ENCODE measurements at regions not wholly inside any gene's neighbourhood (a gene's known extent, or its start where the extent isn't known, plus 50 kb on each side); places are given as distances from the start of the nearest gene placed in this dataset.
"Not testable (repeated sequence)": the region's sequence is repeated elsewhere in the genome, so short reads cannot be mapped to it uniquely, and the experiment has no call there.

DNA sequence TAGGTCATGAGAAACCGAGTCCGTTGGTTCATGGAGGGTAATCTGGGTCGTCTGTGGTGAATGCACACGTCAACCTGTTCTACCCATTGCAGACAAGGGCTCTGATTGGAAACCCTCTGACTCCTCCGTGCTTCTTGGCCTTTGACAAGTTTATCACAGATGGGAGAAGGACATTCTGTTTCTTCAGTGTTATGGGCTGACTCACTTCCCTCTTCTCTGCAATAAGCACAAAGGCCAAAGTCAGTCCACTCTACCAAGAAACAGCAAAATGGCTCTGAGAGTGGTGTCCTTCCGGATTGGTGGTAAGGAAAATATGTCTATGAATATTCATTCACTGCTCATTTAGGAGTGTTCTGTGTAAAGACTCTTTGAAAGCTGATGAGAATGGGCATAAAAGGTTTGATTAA lies 89.3 kb downstream of the FEM1C start:
- peaks cover 11% of the 10 kb centered on the region for H3K4me1 Mint-ChIP-seq (ENCODE audit: low read depth)
- no peak for DNase-seq (ENCODE audit: low spot score)
- no peak overlapping the region for H3K4me3 Mint-ChIP-seq
- intact Hi-C loops (cut with micrococcal nuclease), result no loop called here
- H3K9me3 Mint-ChIP-seq, result no peaks in the 10 kb centered on the region
- H3K27me3 Mint-ChIP-seq (ENCODE audit: insufficient read depth), result no peaks in the 10 kb centered on the region
- H3K36me3 Mint-ChIP-seq (ENCODE audit: low read depth), result no peaks in the 10 kb centered on the region
- H3K27ac Mint-ChIP-seq, result no peak overlapping the region

- no peak for DNase-seq (ENCODE audit: low spot score)
- H3K27ac Mint-ChIP-seq, result no peak overlapping the region
Observed at GRCh38 chr5:115453391-115454095, 91.0 kb downstream of the FEM1C start.

DNA sequence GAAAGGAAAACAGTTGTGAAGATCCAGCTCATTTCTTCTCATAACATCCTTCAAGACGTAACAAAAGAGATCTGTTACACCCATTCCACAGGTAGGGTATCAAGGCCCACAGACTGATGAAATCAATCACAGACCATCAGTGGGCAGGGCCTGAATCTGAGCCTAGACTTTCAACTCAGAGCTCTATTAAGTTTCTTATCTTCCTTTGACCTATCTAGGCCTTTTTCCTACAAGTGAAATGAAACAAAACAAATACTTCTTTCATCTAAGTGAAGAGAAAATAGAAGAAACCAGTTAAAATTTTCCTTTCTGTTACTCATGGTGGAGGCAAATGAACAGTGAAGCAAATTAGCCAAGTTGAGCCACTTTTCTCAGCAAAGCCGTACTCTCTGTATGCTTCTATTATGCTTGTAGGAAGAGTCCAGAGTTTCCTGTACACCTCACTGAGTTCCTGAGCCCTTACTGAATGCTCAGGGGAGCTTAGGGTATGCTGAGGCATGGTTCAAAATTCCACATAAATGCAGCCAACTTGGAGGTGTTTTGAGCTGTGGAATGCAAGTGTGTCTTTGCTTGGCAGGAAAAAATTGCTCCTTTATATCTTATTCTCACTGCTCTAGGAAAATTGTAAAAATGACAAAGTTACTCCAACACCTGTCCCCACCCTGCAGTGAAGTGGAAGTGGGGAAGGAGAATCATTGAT lies 91.9 kb downstream of the FEM1C start:
- Mint-ChIP-seq H3K4me3 (no peak overlapping the region), H3K4me1 (ENCODE audit: low read depth) (peaks cover 12% of the 10 kb centered on the region), H3K36me3 (ENCODE audit: low read depth) (no peaks in the 10 kb centered on the region), H3K9me3 (peaks cover 4% of the 10 kb centered on the region), H3K27ac (no peak overlapping the region), H3K27me3 (ENCODE audit: insufficient read depth) (no peaks in the 10 kb centered on the region)
- intact Hi-C loops (cut with micrococcal nuclease), result loop anchor here (5.0 kb wide), 1 partner anchor 35 kb away; no protein-coding TSS in a partner anchor
- DNase-seq (ENCODE audit: low spot score), result no peak

More at GRCh38 chr5:115453391-115454095, 91.0 kb downstream of the FEM1C start:
- H3K27me3 Mint-ChIP-seq (ENCODE audit: insufficient read depth), result no peaks in the 10 kb centered on the region
- intact Hi-C loops (cut with micrococcal nuclease), result loop anchor here (5.0 kb wide), 1 partner anchor 34 kb away; no protein-coding TSS in a partner anchor
- H3K4me1 Mint-ChIP-seq (ENCODE audit: low read depth), result peaks cover 12% of the 10 kb centered on the region
- H3K9me3 Mint-ChIP-seq, result no peaks in the 10 kb centered on the region
- H3K4me3 Mint-ChIP-seq, result no peak overlapping the region
- no peaks in the 10 kb centered on the region for H3K36me3 Mint-ChIP-seq (ENCODE audit: low read depth)

DNA sequence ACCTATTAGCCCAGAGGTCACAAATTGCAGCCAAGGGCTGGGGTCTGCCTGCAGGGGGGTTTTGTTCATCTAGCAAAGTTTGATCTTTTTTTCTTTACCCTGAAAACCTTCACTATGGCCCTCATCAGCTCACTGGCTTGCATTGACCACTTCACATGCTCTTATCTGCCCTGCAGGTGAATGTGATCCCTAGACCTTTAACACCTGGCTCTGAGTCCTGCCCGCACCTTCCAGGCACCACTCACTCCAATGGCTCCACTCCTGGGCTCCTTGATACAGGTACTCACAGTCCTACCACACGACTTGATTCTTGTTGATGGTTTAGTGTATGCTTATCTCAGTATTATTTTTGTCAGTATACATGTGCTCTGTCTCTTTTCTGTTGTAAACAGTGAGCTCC lies 92.5 kb downstream of the FEM1C start:
- no peak for DNase-seq (ENCODE audit: low spot score)
- Mint-ChIP-seq H3K27me3 (ENCODE audit: insufficient read depth) (no peaks in the 10 kb centered on the region), H3K9me3 (peaks cover 4% of the 10 kb centered on the region), H3K27ac (no peak overlapping the region), H3K36me3 (ENCODE audit: low read depth) (no peaks in the 10 kb centered on the region), H3K4me3 (no peak overlapping the region), H3K4me1 (ENCODE audit: low read depth) (peaks cover 12% of the 10 kb centered on the region)
- intact Hi-C loops (cut with micrococcal nuclease), result loop anchor here (5.0 kb wide), 1 partner anchor 35 kb away; no protein-coding TSS in a partner anchor

GRCh38 chr5:115450741-115451140 lies 93.8 kb downstream of the FEM1C start:
- H3K4me3 Mint-ChIP-seq, result no peak overlapping the region
- intact Hi-C loops (cut with micrococcal nuclease), result loop anchor here (5.0 kb wide), 1 partner anchor 37 kb away; no protein-coding TSS in a partner anchor
- H3K4me1 Mint-ChIP-seq (ENCODE audit: low read depth), result peaks cover 12% of the 10 kb centered on the region
- peaks cover 4% of the 10 kb centered on the region for H3K9me3 Mint-ChIP-seq
- no peak for DNase-seq (ENCODE audit: low spot score)
- no peak overlapping the region for H3K27ac Mint-ChIP-seq
- no peaks in the 10 kb centered on the region for H3K36me3 Mint-ChIP-seq (ENCODE audit: low read depth)
- no peaks in the 10 kb centered on the region for H3K27me3 Mint-ChIP-seq (ENCODE audit: insufficient read depth)

DNA sequence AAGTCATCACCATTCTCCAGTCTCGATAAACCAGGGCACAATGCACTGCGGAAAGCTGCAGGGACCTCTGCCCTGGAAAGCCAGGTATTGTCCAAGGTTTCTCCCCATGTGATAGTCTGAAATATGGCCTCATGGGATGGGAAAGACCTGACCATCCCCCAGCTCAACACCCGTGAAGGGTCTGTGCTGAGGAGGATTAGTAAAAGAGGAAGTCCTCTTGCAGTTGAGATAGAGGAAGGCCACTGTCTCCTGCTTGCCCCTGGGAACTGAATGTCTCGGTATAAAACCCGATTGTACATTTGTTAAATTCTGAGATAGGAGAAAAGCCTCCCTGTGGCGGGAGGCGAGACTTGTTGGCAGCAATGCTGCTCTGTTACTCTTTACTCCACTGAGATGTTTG lies 95.9 kb downstream of the FEM1C start:
- H3K36me3 Mint-ChIP-seq (ENCODE audit: low read depth); H3K27ac Mint-ChIP-seq; intact Hi-C loops (cut with micrococcal nuclease); H3K4me3 Mint-ChIP-seq; H3K27me3 Mint-ChIP-seq (ENCODE audit: insufficient read depth); H3K9me3 Mint-ChIP-seq; DNase-seq (ENCODE audit: low spot score): not testable (repeated sequence)
- peaks cover 12% of the 10 kb centered on the region for H3K4me1 Mint-ChIP-seq (ENCODE audit: low read depth)

DNA sequence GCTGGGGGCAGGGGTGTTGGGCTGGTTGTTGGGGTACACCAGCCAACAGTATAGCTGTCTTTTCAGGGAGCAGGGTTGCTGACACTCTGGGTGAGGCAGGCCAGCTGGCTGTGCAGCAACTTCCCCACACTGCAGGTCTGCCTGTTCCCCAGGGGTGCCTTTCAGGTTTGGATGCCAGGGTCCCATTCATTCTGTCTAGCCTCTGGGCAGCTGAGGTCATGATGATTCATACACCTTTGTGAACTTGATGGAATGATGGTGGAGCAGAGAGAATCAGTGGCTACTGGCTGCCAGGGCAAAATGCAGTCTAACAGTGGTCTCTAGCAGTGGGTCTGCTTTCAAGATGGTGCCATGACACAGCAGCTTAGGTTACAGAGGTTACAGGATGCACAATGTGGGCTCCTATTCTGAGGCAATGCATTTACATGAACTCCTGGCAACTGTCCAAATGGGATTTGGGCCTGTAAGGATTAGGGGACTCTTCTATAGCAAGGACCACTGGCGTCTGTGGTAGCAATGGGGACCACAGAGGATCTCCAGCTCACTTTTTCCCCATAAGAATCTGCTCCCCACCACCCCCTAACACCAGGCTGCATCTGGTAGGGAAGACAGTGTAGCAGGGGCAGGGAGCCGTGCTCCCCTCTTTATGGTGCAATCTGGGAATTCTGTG lies 103.7 kb downstream of the FEM1C start:
- no peak for DNase-seq (ENCODE audit: low spot score)
- peaks cover 2% of the 10 kb centered on the region for H3K36me3 Mint-ChIP-seq (ENCODE audit: low read depth)
- H3K9me3 Mint-ChIP-seq, result peaks cover 35% of the 10 kb centered on the region
- no peak overlapping the region for H3K4me3 Mint-ChIP-seq
- H3K27me3 Mint-ChIP-seq (ENCODE audit: insufficient read depth), result peaks cover 17% of the 10 kb centered on the region
- intact Hi-C loops (cut with micrococcal nuclease), result no loop called here
- H3K27ac Mint-ChIP-seq, result no peak overlapping the region
- H3K4me1 Mint-ChIP-seq (ENCODE audit: low read depth), result no peaks in the 10 kb centered on the region

DNA sequence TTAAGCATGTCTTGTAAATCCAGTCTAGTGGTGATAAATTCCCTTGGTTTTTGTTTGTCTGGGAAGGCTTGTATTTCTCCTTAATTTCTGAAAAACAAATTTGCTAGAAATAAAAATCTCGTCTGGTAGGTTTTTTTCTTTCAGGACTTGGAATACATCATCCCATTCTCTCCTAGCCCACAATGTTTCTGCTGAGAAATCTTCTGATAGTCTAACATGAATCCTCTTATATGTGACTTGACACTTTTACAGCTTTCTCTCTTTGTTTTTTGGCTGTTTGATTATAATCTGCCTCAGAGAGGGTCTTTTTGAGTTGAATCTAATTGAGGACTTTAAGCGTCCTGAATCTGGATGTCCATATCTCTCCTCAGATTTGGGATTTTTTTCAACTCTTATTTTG lies 104.9 kb downstream of the FEM1C start:
- Mint-ChIP-seq H3K36me3 (ENCODE audit: low read depth) (peaks cover 2% of the 10 kb centered on the region), H3K4me3 (no peak overlapping the region), H3K27ac (no peak overlapping the region), H3K4me1 (ENCODE audit: low read depth) (no peaks in the 10 kb centered on the region), H3K27me3 (ENCODE audit: insufficient read depth) (peaks cover 13% of the 10 kb centered on the region), H3K9me3 (peaks cover 33% of the 10 kb centered on the region)
- intact Hi-C loops (cut with micrococcal nuclease), result no loop called here
- DNase-seq (ENCODE audit: low spot score), result no peak

DNA sequence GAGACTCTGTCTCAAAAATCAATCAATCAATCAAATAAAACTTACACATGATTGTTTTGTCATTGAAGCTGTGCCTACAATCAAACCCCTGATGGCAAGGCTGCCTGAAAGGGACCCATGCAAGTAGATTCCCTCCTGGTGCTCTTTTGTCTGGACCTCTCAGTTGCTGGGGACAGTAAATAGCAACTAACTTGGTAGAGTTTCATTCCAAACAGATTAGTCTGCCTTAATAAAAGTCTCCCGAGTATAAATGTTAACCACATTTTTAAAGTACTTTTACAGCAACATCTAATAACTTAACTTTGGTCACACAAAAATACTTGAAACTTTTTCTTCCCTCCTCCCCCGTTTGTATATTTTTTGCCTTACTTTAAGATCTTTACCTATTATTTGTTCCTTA lies 105.5 kb downstream of the FEM1C start:
- Mint-ChIP-seq H3K4me3 (no peak overlapping the region), H3K9me3 (peaks cover 30% of the 10 kb centered on the region), H3K36me3 (ENCODE audit: low read depth) (peaks cover 2% of the 10 kb centered on the region), H3K27me3 (ENCODE audit: insufficient read depth) (peaks cover 12% of the 10 kb centered on the region), H3K4me1 (ENCODE audit: low read depth) (no peaks in the 10 kb centered on the region), H3K27ac (no peak overlapping the region)
- intact Hi-C loops (cut with micrococcal nuclease), result no loop called here
- DNase-seq (ENCODE audit: low spot score), result no peak

GRCh38 chr5:115435778-115436712 lies 108.5 kb downstream of the FEM1C start:
- intact Hi-C loops (cut with micrococcal nuclease), result no loop called here
- Mint-ChIP-seq H3K4me3 (no peak overlapping the region), H3K27ac (no peak overlapping the region), H3K4me1 (ENCODE audit: low read depth) (no peaks in the 10 kb centered on the region), H3K9me3 (peaks cover 18% of the 10 kb centered on the region), H3K27me3 (ENCODE audit: insufficient read depth) (peaks cover 15% of the 10 kb centered on the region), H3K36me3 (ENCODE audit: low read depth) (peaks cover 2% of the 10 kb centered on the region)
- DNase-seq (ENCODE audit: low spot score), result no peak

DNA sequence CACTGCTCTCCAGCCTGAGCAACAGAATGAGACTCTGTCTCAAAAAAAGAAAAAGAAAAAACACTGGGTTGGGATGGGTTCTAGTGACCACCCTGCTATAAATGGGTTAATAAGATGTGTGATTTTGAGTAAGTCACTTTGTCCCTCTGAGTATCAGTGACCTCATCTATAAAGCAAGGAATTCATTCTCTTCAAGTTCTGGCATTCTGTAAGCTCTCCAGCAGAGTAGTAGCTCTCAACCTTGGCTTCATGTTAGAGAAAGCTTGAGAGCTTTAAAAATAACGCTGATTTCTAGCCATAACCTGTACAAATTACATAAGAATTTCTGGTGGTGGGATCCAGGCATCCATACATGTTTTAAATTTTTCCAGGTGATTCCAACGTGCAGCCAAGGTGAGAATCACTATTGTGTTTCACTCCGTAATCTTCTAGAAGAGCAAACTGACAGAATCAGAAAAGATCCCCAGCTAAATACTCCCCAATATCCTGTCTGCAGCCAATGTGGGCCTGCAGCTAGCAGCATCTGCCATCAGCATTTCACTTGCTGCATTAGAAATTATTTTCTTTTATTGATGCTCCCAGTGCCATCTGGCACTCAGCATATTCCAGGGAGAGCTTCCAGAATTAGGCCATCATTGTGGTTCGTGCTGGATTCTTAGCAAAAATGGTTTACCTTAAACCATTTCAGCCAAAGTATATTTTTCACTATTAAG lies 109.4 kb downstream of the FEM1C start:
- peaks cover 15% of the 10 kb centered on the region for H3K9me3 Mint-ChIP-seq
- intact Hi-C loops (cut with micrococcal nuclease), result no loop called here
- no peak overlapping the region for H3K4me3 Mint-ChIP-seq
- no peaks in the 10 kb centered on the region for H3K4me1 Mint-ChIP-seq (ENCODE audit: low read depth)
- H3K36me3 Mint-ChIP-seq (ENCODE audit: low read depth), result peaks cover 2% of the 10 kb centered on the region
- DNase-seq (ENCODE audit: low spot score), result no peak
- H3K27ac Mint-ChIP-seq, result no peak overlapping the region
- peaks cover 12% of the 10 kb centered on the region for H3K27me3 Mint-ChIP-seq (ENCODE audit: insufficient read depth)

GRCh38 chr5:115433918-115434317 lies 110.7 kb downstream of the FEM1C start:
- Mint-ChIP-seq H3K9me3 (peaks cover 5% of the 10 kb centered on the region), H3K27ac (no peak overlapping the region), H3K4me3 (no peak overlapping the region), H3K27me3 (ENCODE audit: insufficient read depth) (peaks cover 11% of the 10 kb centered on the region), H3K36me3 (ENCODE audit: low read depth) (peaks cover 2% of the 10 kb centered on the region), H3K4me1 (ENCODE audit: low read depth) (no peaks in the 10 kb centered on the region)
- intact Hi-C loops (cut with micrococcal nuclease), result no loop called here
- no peak for DNase-seq (ENCODE audit: low spot score)
